ENCODE measurements at regions not wholly inside any gene's neighbourhood (a gene's known extent, or its start where the extent isn't known, plus 50 kb on each side); places are given as distances from the start of the nearest gene placed in this dataset.

DNA sequence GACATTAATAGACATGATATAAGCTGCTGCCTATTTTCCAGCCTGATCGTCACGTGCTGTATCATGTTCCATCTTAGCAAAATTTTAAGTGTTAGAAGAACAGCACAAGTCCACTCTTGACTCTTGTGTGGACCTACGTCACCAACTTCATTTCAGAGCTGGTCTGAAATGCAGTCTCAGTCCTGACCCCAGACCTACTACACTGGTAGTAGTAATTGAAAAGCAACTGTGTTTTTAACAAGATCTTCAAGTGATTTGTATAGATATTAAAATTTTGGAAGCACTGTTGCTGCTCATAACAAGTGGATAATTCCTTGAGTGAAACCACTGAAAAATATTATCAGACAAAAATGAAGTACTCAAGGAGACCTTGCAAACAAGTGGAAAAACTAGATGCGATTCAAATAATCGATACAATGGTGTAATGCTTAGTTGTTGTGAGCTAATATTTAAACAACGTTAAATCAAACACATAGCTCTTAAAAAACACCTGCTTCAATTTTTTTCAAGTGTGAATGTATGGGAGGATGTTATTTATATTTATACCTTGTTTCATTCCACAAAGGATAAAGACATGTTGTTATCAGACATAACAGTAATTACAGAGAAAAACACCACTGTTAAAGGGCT lies 110.9 kb upstream of the JAG1 start:
- TF ChIP-seq ZC3H10 (CRISPR knock-in tag; IDR thresholded peaks at IDR 0.05) = no peak
- TF ChIP-seq, protein P1, sequence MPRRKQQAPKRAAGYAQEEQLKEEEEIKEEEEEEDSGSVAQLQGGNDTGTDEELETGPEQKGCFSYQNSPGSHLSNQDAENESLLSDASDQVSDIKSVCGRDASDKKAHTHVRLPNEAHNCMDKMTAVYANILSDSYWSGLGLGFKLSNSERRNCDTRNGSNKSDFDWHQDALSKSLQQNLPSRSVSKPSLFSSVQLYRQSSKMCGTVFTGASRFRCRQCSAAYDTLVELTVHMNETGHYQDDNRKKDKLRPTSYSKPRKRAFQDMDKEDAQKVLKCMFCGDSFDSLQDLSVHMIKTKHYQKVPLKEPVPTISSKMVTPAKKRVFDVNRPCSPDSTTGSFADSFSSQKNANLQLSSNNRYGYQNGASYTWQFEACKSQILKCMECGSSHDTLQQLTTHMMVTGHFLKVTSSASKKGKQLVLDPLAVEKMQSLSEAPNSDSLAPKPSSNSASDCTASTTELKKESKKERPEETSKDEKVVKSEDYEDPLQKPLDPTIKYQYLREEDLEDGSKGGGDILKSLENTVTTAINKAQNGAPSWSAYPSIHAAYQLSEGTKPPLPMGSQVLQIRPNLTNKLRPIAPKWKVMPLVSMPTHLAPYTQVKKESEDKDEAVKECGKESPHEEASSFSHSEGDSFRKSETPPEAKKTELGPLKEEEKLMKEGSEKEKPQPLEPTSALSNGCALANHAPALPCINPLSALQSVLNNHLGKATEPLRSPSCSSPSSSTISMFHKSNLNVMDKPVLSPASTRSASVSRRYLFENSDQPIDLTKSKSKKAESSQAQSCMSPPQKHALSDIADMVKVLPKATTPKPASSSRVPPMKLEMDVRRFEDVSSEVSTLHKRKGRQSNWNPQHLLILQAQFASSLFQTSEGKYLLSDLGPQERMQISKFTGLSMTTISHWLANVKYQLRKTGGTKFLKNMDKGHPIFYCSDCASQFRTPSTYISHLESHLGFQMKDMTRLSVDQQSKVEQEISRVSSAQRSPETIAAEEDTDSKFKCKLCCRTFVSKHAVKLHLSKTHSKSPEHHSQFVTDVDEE (CRISPR knock-in tag; IDR thresholded peaks at IDR 0.05) = no peak
- TF ChIP-seq ISL1 (CRISPR knock-in tag; IDR thresholded peaks at IDR 0.05) = no peak
- no peak for TF ChIP-seq TOX (CRISPR knock-in tag; IDR thresholded peaks at IDR 0.05; ENCODE audit: borderline replicate concordance)
- no peak for TF ChIP-seq RARB (CRISPR knock-in tag; IDR thresholded peaks at IDR 0.05)
- no peak for TF ChIP-seq GLIS3 (CRISPR knock-in tag; IDR thresholded peaks at IDR 0.05)
- TF ChIP-seq, protein P2, sequence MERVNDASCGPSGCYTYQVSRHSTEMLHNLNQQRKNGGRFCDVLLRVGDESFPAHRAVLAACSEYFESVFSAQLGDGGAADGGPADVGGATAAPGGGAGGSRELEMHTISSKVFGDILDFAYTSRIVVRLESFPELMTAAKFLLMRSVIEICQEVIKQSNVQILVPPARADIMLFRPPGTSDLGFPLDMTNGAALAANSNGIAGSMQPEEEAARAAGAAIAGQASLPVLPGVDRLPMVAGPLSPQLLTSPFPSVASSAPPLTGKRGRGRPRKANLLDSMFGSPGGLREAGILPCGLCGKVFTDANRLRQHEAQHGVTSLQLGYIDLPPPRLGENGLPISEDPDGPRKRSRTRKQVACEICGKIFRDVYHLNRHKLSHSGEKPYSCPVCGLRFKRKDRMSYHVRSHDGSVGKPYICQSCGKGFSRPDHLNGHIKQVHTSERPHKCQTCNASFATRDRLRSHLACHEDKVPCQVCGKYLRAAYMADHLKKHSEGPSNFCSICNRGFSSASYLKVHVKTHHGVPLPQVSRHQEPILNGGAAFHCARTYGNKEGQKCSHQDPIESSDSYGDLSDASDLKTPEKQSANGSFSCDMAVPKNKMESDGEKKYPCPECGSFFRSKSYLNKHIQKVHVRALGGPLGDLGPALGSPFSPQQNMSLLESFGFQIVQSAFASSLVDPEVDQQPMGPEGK (CRISPR knock-in tag; IDR thresholded peaks at IDR 0.05; ENCODE audit: borderline replicate concordance) = no peak
- TF ChIP-seq, protein P3, sequence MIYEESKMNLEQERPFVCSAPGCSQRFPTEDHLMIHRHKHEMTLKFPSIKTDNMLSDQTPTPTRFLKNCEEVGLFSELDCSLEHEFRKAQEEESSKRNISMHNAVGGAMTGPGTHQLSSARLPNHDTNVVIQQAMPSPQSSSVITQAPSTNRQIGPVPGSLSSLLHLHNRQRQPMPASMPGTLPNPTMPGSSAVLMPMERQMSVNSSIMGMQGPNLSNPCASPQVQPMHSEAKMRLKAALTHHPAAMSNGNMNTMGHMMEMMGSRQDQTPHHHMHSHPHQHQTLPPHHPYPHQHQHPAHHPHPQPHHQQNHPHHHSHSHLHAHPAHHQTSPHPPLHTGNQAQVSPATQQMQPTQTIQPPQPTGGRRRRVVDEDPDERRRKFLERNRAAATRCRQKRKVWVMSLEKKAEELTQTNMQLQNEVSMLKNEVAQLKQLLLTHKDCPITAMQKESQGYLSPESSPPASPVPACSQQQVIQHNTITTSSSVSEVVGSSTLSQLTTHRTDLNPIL (CRISPR knock-in tag; IDR thresholded peaks at IDR 0.05; ENCODE audit: low read depth) = no peak
- TF ChIP-seq OSR1 (CRISPR knock-in tag; IDR thresholded peaks at IDR 0.05) = no peak
- no peak for TF ChIP-seq ZFP3 (CRISPR knock-in tag; IDR thresholded peaks at IDR 0.05)
- no peak for TF ChIP-seq CSDC2 (CRISPR knock-in tag; IDR thresholded peaks at IDR 0.05)
- no peak for TF ChIP-seq ZFP30 (CRISPR knock-in tag; IDR thresholded peaks at IDR 0.05)
- TF ChIP-seq PPARA (CRISPR knock-in tag; IDR thresholded peaks at IDR 0.05; ENCODE audit: borderline replicate concordance) = no peak
- ATAC-seq = no peak

DNA sequence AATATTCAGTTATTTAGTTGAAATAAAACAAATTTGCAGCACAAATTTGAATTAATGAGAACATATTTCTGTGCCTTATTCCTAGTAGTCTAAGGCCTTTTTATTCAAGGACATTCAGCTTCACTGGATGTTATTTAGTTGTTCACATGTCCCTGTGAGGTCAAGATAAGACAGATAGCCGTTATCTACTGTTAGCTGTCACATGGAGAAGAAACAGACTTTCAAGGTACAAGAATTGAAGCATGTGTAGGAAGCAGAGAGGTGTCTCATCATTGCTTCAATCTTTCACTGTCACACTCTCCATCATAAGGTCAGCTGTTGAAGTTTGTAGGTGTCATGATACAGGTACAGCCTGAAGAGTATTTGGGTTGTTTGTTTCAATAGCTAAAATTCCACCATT lies 112.9 kb upstream of the JAG1 start:
- no peak for ATAC-seq
- TF ChIP-seq, protein P4, sequence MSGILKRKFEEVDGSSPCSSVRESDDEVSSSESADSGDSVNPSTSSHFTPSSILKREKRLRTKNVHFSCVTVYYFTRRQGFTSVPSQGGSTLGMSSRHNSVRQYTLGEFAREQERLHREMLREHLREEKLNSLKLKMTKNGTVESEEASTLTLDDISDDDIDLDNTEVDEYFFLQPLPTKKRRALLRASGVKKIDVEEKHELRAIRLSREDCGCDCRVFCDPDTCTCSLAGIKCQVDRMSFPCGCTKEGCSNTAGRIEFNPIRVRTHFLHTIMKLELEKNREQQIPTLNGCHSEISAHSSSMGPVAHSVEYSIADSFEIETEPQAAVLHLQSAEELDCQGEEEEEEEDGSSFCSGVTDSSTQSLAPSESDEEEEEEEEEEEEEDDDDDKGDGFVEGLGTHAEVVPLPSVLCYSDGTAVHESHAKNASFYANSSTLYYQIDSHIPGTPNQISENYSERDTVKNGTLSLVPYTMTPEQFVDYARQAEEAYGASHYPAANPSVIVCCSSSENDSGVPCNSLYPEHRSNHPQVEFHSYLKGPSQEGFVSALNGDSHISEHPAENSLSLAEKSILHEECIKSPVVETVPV (CRISPR knock-in tag; IDR thresholded peaks at IDR 0.05) = no peak
- no peak for TF ChIP-seq BACH2 (CRISPR knock-in tag; IDR thresholded peaks at IDR 0.05; ENCODE audit: borderline replicate concordance)
- TF ChIP-seq SNAI2 (CRISPR knock-in tag; IDR thresholded peaks at IDR 0.05) = no peak
- TF ChIP-seq ARNTL (CRISPR knock-in tag; IDR thresholded peaks at IDR 0.05; ENCODE audit: borderline replicate concordance, low read depth) = no peak
- TF ChIP-seq ZFP30 (CRISPR knock-in tag; IDR thresholded peaks at IDR 0.05) = no peak
- TF ChIP-seq ZNF565 (CRISPR knock-in tag; conservative IDR thresholded peaks at IDR 0.05; ENCODE audit: low read depth) = no peak
- TF ChIP-seq TOX (CRISPR knock-in tag; IDR thresholded peaks at IDR 0.05; ENCODE audit: borderline replicate concordance) = no peak
- no peak for TF ChIP-seq RARB (CRISPR knock-in tag; IDR thresholded peaks at IDR 0.05)
- TF ChIP-seq, protein P2 (CRISPR knock-in tag; IDR thresholded peaks at IDR 0.05; ENCODE audit: borderline replicate concordance) = no peak
- TF ChIP-seq ZC3H10 (CRISPR knock-in tag; IDR thresholded peaks at IDR 0.05) = no peak
- no peak for TF ChIP-seq GLIS3 (CRISPR knock-in tag; IDR thresholded peaks at IDR 0.05)
- no peak for TF ChIP-seq CSDC2 (CRISPR knock-in tag; IDR thresholded peaks at IDR 0.05)
- no peak for TF ChIP-seq TCF4 (CRISPR knock-in tag; IDR thresholded peaks at IDR 0.05; ENCODE audit: borderline replicate concordance)
- TF ChIP-seq, protein P1 (CRISPR knock-in tag; IDR thresholded peaks at IDR 0.05) = no peak
- TF ChIP-seq, protein P3 (CRISPR knock-in tag; IDR thresholded peaks at IDR 0.05; ENCODE audit: low read depth) = no peak
